Naive thymus-derived CD4-positive, alpha-beta T cell (primary cell): ENCODE measurements at regions not wholly inside any gene's neighbourhood (a gene's known extent, or its start where the extent isn't known, plus 50 kb on each side); places are given as distances from the start of the nearest gene placed in this dataset.

Experiments used
- ATAC-seq: fragments of 150-1000 bp; cut with Tn5 transposase; 2 replicates; pipeline ENCODE4 v1.10.0; 2021; ENCODE audit warnings: mild to moderate bottlenecking, moderate library complexity
- CTCF ChIA-PET: fragments of 350-600 bp; sonication (Branson Sonifier 250); formaldehyde crosslinking; loops from one replicate; lab custom pipeline; 2021; ENCODE audit warnings: antibody characterized with exemption; lab: Charles Lee
- POLR2A ChIA-PET: fragments of 350-600 bp; sonication (Branson Sonifier 250); formaldehyde crosslinking; loops from one replicate; lab custom pipeline; 2021; ENCODE audit warnings: antibody characterized with exemption, inconsistent platforms; lab: Charles Lee
- DNase-seq, 9 donors: peaks; one replicate each; pipeline versions ENCODE4 v3.0.0 to v3.0.0-alpha.2; 2020 to 2022; ENCODE audit warnings: mixed read lengths in 1 of 9
- H3K27ac ChIP-seq: one replicate; pipeline ENCODE4 v1.7.0; 2013; ENCODE audit warnings: mild to moderate bottlenecking, low read depth, low read length, moderate library complexity
- H3K27me3 ChIP-seq, 2 donors: one replicate each; pipeline ENCODE4 v1.7.0; 2013; ENCODE audit warnings: low read length in 2 of 2, mild to moderate bottlenecking in 2 of 2, moderate library complexity in 2 of 2; ENCODE audit not compliant: control insufficient read depth in 2 of 2, insufficient read depth in 2 of 2
- H3K36me3 ChIP-seq, 3 experiments: 1 replicate in 2 of 3; 2 replicates in 1 of 3; pipeline ENCODE4 v1.7.0; 2013; ENCODE audit warnings: low read length in 3 of 3, mild to moderate bottlenecking in 3 of 3, moderate library complexity in 1 of 3; ENCODE audit not compliant: insufficient read depth in 3 of 3, control insufficient read depth in 2 of 3
- H3K4me1 ChIP-seq, 2 donors: one replicate each; pipeline ENCODE4 v1.7.0; 2013; ENCODE audit warnings: low read length in 2 of 2, mild to moderate bottlenecking in 2 of 2, moderate library complexity in 1 of 2; ENCODE audit not compliant: control insufficient read depth in 2 of 2, insufficient read depth in 2 of 2
- H3K4me3 ChIP-seq: 2 replicates; pipeline ENCODE4 v1.7.0; 2013; ENCODE audit warnings: mild to moderate bottlenecking, low read length
- H3K9me3 ChIP-seq, 3 experiments: 1 replicate in 2 of 3; 2 replicates in 1 of 3; pipeline ENCODE4 v1.7.0; 2013; ENCODE audit warnings: low read length in 3 of 3; ENCODE audit not compliant: control insufficient read depth in 2 of 3
- H3K27ac Mint-ChIP-seq, 9 donors: one replicate each; pipeline ENCODE4 v1.8.0; 2020 to 2022; ENCODE audit warnings: mixed read lengths in 9 of 9, mild to moderate bottlenecking in 8 of 9, moderate library complexity in 5 of 9, inconsistent platforms in 2 of 9
- H3K27me3 Mint-ChIP-seq, 5 donors: one replicate each; pipeline ENCODE4 v1.8.0; 2021 to 2022; ENCODE audit warnings: mixed read lengths in 5 of 5, mild to moderate bottlenecking in 1 of 5
- H3K36me3 Mint-ChIP-seq, 5 donors: one replicate each; pipeline ENCODE4 v1.8.0; 2020 to 2022; ENCODE audit warnings: mixed read lengths in 5 of 5, mild to moderate bottlenecking in 3 of 5, inconsistent platforms in 1 of 5
- H3K4me1 Mint-ChIP-seq, 7 donors: one replicate each; pipeline ENCODE4 v1.8.0; 2020 to 2022; ENCODE audit warnings: mixed read lengths in 7 of 7, mild to moderate bottlenecking in 3 of 7, inconsistent platforms in 1 of 7
- H3K4me3 Mint-ChIP-seq, 10 donors: one replicate each; pipeline ENCODE4 v1.8.0; 2020 to 2022; ENCODE audit warnings: mild to moderate bottlenecking in 10 of 10, mixed read lengths in 10 of 10, moderate library complexity in 6 of 10, inconsistent platforms in 2 of 10
- H3K9me3 Mint-ChIP-seq, 11 donors: one replicate each; pipeline ENCODE4 v1.8.0; 2020 to 2022; ENCODE audit warnings: mixed read lengths in 11 of 11, mild to moderate bottlenecking in 4 of 11, inconsistent platforms in 1 of 11, moderate library complexity in 1 of 11
- intact Hi-C, 2 donors: fragments of 100-400 bp; cut with micrococcal nuclease; formaldehyde crosslinking; loops; one replicate each; pipeline ENCODE4 v1.15.1; 2023

DNA sequence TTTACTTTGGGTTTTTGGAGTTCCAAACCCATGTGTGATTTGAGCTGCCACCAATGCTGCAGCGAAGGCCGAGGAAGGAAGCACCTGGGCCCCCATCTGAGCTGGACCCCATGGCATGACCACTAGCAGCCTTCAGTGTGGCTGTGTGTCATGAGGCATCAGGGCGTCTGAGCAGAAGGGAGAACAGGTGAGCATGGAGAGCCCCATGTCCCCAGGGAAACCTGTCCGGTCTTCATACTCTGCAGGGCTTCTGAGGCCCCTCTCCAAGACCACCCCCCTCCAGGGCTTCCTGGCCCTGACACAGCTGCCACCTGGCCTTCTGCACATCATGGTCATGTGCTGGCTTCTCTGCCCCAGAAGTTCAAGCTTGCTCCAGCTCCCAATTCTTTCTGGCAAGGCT, 169.1 kb upstream of the CST7 start:
- no peak for ATAC-seq
- no peak overlapping the region for H3K27ac ChIP-seq
- H3K27me3 ChIP-seq = no peaks in the 10 kb centered on the region
- H3K4me1 Mint-ChIP-seq = peaks cover 0 to 12% (median 5%) of the 10 kb centered on the region in 7 donors
- POLR2A ChIA-PET = no interaction called here
- CTCF ChIA-PET = no interaction called here
- H3K4me3 ChIP-seq = no peak overlapping the region
- no peak overlapping the region for H3K4me3 Mint-ChIP-seq
- no peak overlapping the region for H3K27ac Mint-ChIP-seq
- H3K9me3 ChIP-seq = peaks cover 0 to 5% (median 0%) of the 10 kb centered on the region in 3 experiments
- H3K36me3 Mint-ChIP-seq = peaks cover 0 to 7% (median 1%) of the 10 kb centered on the region in 5 donors
- peaks cover 15 to 30% (median 29%) of the 10 kb centered on the region in 5 donors for H3K27me3 Mint-ChIP-seq
- no peaks in the 10 kb centered on the region for H3K36me3 ChIP-seq
- DNase-seq = no peak
- intact Hi-C loops = loop anchor here in 1 of 2 donors (2.0 to 10.0 kb wide), 2 partner anchors 675 to 843 kb away; no protein-coding TSS in a partner anchor
- no peaks in the 10 kb centered on the region for H3K4me1 ChIP-seq
- H3K9me3 Mint-ChIP-seq = peaks cover 0 to 9% (median 5%) of the 10 kb centered on the region in 11 donors

- Histone ChIP-seq H3K27me3 (no peaks in the 10 kb centered on the region), H3K36me3 (no peaks in the 10 kb centered on the region), H3K4me3 (no peak overlapping the region), H3K27ac (no peak overlapping the region), H3K4me1 (no peaks in the 10 kb centered on the region), H3K9me3 (no peaks in the 10 kb centered on the region)
- intact Hi-C loops = loop anchor here in 1 of 2 donors (2.0 to 10.0 kb wide), 2 partner anchors 676 to 844 kb away; no protein-coding TSS in a partner anchor
- no peak for DNase-seq
- no peak overlapping the region for H3K27ac Mint-ChIP-seq
- no peaks in the 10 kb centered on the region for H3K36me3 Mint-ChIP-seq
- peaks cover 15 to 29% (median 28%) of the 10 kb centered on the region in 5 donors for H3K27me3 Mint-ChIP-seq
- peaks cover 0 to 4% (median 0%) of the 10 kb centered on the region in 11 donors for H3K9me3 Mint-ChIP-seq
- ChIA-PET CTCF (no interaction called here), POLR2A (no interaction called here)
- peaks cover 0 to 17% (median 5%) of the 10 kb centered on the region in 7 donors for H3K4me1 Mint-ChIP-seq
- ATAC-seq = no peak
- no peak overlapping the region for H3K4me3 Mint-ChIP-seq
These were observed 168.2 kb upstream of the CST7 start for GRCh38 chr20:24780674-24781417.

DNA sequence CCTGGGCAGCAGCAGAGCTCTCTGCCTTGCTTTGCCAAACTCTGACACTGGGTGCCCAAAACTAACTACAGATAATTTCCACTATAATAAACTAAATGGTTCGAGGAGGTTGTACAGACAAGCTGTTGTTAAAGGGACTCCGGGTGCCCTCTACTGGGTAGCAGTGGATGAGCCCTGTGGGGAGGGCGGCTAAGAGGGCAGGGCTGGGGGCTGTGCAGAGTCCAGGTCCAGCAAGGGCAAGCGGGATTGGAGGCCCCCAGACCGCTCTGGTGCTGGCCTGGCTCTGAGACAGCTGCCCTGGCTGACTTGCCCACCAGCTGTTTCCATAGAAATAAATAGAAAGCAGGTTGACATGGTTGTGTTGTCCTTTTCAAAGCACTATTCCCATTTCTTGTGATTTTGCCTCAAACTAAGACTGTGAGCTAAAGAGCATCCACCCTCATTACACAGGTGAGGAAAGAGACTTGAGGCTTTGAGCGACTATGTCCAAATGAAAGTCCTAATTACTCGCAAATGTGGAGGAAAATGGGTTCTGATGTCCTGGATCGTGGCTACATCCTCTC, 167.6 kb upstream of the CST7 start:
- Mint-ChIP-seq H3K9me3 (peaks cover 0 to 2% (median 0%) of the 10 kb centered on the region in 11 donors), H3K27me3 (peaks cover 15 to 25% (median 23%) of the 10 kb centered on the region in 5 donors), H3K36me3 (no peaks in the 10 kb centered on the region), H3K4me1 (peaks cover 0 to 17% (median 5%) of the 10 kb centered on the region in 7 donors), H3K27ac (no peak overlapping the region), H3K4me3 (no peak overlapping the region)
- Histone ChIP-seq H3K27ac (no peak overlapping the region), H3K36me3 (no peaks in the 10 kb centered on the region), H3K9me3 (no peaks in the 10 kb centered on the region), H3K27me3 (no peaks in the 10 kb centered on the region), H3K4me3 (no peak overlapping the region), H3K4me1 (no peaks in the 10 kb centered on the region)
- POLR2A ChIA-PET = no interaction called here
- intact Hi-C loops = loop anchor here in 1 of 2 donors (2.0 to 10.0 kb wide), 2 partner anchors 677 to 845 kb away; no protein-coding TSS in a partner anchor
- DNase-seq = peak in 2 of 9 donors; percentile 11 to 16
- CTCF ChIA-PET = no interaction called here
- no peak for ATAC-seq

DNA sequence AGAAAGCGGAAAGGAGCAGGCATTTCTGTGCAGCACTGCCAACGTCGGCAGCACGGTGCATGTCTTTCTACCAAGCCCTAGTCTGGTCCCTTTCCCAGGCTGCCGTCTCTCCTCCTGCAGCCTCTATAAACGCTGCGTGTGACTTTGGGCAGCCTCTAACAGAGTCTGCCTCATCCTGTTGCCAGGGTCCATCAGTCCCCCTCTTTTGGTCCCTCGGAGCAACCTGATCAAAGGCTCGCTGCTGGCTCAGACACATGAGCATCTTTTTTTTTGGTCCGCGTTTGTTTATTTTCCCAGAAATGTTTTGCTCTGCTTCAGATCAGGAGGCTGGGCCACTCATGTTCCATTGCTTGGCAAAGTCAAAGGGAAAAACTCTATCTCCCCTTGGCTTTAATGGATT, 166.8 kb upstream of the CST7 start:
- Mint-ChIP-seq H3K9me3 (no peaks in the 10 kb centered on the region), H3K27ac (no peak overlapping the region), H3K27me3 (peaks cover 13 to 22% (median 19%) of the 10 kb centered on the region in 5 donors), H3K4me1 (peaks cover 0 to 17% (median 5%) of the 10 kb centered on the region in 7 donors), H3K4me3 (no peak overlapping the region), H3K36me3 (no peaks in the 10 kb centered on the region)
- ChIA-PET CTCF (no interaction called here), POLR2A (no interaction called here)
- no peaks in the 10 kb centered on the region for H3K4me1 ChIP-seq
- H3K27me3 ChIP-seq = no peaks in the 10 kb centered on the region
- DNase-seq = no peak
- H3K27ac ChIP-seq = no peak overlapping the region
- ATAC-seq = no peak
- H3K4me3 ChIP-seq = no peak overlapping the region
- H3K36me3 ChIP-seq = no peaks in the 10 kb centered on the region
- intact Hi-C loops = loop anchor here in 1 of 2 donors (10.0 kb wide), 1 partner anchor 678 kb away; no protein-coding TSS in a partner anchor
- H3K9me3 ChIP-seq = no peaks in the 10 kb centered on the region

- no peak overlapping the region for H3K4me3 ChIP-seq
- H3K36me3 Mint-ChIP-seq = no peaks in the 10 kb centered on the region
- H3K9me3 Mint-ChIP-seq = no peaks in the 10 kb centered on the region
- intact Hi-C loops = loop anchor here in 1 of 2 donors (10.0 kb wide), 1 partner anchor 678 kb away; no protein-coding TSS in a partner anchor
- no peaks in the 10 kb centered on the region for H3K9me3 ChIP-seq
- peaks cover 0 to 17% (median 5%) of the 10 kb centered on the region in 7 donors for H3K4me1 Mint-ChIP-seq
- no peak overlapping the region for H3K4me3 Mint-ChIP-seq
- POLR2A ChIA-PET = no interaction called here
- DNase-seq (no peak), ATAC-seq (no peak)
- H3K27me3 Mint-ChIP-seq = peaks cover 8 to 22% (median 13%) of the 10 kb centered on the region in 5 donors
- no peaks in the 10 kb centered on the region for H3K4me1 ChIP-seq
- H3K27ac Mint-ChIP-seq = no peak overlapping the region
- CTCF ChIA-PET = no interaction called here
- no peaks in the 10 kb centered on the region for H3K27me3 ChIP-seq
- no peak overlapping the region for H3K27ac ChIP-seq
- no peaks in the 10 kb centered on the region for H3K36me3 ChIP-seq
These were observed 166.1 kb upstream of the CST7 start for GRCh38 chr20:24782801-24783630.

DNA sequence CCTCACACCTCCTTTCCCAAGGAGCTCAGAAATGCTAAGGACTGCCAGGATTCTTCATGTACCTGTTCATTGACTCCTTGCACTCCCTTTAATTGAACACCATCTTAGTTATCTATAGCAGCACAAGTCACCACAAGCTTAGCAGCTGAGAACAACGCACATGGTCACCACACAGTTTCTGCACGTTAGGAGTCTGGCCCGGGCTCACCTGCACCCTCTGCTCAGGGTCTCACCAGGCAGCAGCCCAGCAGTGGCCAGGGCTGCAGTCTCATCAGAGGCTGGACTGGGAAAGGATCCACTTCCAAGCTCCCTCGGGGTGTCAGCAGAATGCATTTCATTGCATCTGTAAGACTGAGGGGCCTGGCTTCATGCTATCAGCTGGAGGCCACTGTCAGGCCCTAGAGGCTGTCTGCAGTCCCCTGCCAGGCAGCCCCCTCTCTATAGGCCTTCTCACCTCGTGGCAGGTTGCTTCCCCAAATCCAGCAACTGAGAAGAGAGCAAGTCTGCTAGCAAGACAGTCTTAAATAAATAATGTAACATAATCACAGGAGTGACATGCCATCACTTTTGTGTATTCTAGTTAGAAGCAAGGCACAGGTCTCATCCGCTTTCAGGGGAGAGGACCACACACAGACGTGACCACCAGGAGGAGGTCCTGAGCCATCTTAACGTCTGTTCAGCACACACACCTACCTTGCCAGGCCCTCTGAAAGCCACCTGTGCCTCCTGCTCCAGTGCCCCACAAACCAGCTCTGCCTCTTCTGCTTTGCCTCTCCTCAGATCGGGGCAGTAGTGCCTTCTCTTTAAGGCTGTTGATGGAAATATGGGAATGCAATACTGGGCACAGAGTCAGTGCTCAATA, 165.2 kb upstream of the CST7 start:
- H3K4me3 Mint-ChIP-seq = no peak overlapping the region
- Histone ChIP-seq H3K36me3 (no peaks in the 10 kb centered on the region), H3K4me3 (no peak overlapping the region), H3K27me3 (no peaks in the 10 kb centered on the region), H3K27ac (no peak overlapping the region), H3K9me3 (no peaks in the 10 kb centered on the region), H3K4me1 (no peaks in the 10 kb centered on the region)
- peaks cover 10 to 18% (median 12%) of the 10 kb centered on the region in 5 donors for H3K27me3 Mint-ChIP-seq
- no peaks in the 10 kb centered on the region for H3K9me3 Mint-ChIP-seq
- H3K4me1 Mint-ChIP-seq = peaks cover 0 to 17% (median 5%) of the 10 kb centered on the region in 7 donors
- intact Hi-C loops = loop anchor here in 1 of 2 donors (10.0 kb wide), 1 partner anchor 679 kb away; no protein-coding TSS in a partner anchor
- H3K36me3 Mint-ChIP-seq = no peaks in the 10 kb centered on the region
- peak overlapping the region in 1 of 9 donors; percentile 38 for H3K27ac Mint-ChIP-seq
- DNase-seq (peak in 1 of 9 donors; percentile 11), ATAC-seq (no peak)
- ChIA-PET CTCF (no interaction called here), POLR2A (no interaction called here)
